IMR-90 (cell line): ENCODE measurements at regions not wholly inside any gene's neighbourhood (a gene's known extent, or its start where the extent isn't known, plus 50 kb on each side); places are given as distances from the start of the nearest gene placed in this dataset.

ENCODE experiments used
- ATAC-seq: fragments of 200-7000 bp; cut with Tn5 transposase; 2 replicates; pipeline ENCODE4 v1.9.1; 2020; ENCODE audit warnings: low read depth, mild to moderate bottlenecking, moderate library complexity
- BruUV-seq: library from RNA; stranded (reverse); fragments of 400-500 nt; replicated peaks from 2 replicates; lab custom pipeline; 2021; lab: Mats Ljungman, UMichigan
- CTCF ChIA-PET: fragments of 300-600 bp; formaldehyde crosslinking; extraction: SDS; loops from one replicate; lab custom pipeline; 2021; ENCODE audit warnings: antibody characterized with exemption; lab: Yijun Ruan, JAX
- POLR2A ChIA-PET: fragments of 300-600 bp; sonication (Branson Sonifier 250); formaldehyde crosslinking; loops from one replicate; lab custom pipeline; 2022; ENCODE audit warnings: antibody characterized with exemption; ENCODE audit not compliant: unreplicated experiment; lab: Charles Lee
- DNase-seq: peaks from one replicate; pipeline ENCODE4 v3.0.0; 2013
- H2AFZ ChIP-seq: replicated peaks from 2 replicates; pipeline ENCODE3; 2013; ENCODE audit warnings: low read length, mild to moderate bottlenecking; ENCODE audit not compliant: poor library complexity
- H2AK5ac ChIP-seq: 2 replicates; pipeline ENCODE4 v1.6.1; 2013; ENCODE audit warnings: low read depth, low read length, inconsistent platforms
- H2AK9ac ChIP-seq: replicated peaks from 2 replicates; pipeline ENCODE3; 2013; ENCODE audit warnings: mild to moderate bottlenecking, low read depth, low read length, moderate library complexity; ENCODE audit not compliant: poor library complexity
- H2BK120ac ChIP-seq: 2 replicates; pipeline ENCODE4 v1.6.1; 2013; ENCODE audit warnings: low read depth, low read length, inconsistent platforms
- H2BK15ac ChIP-seq: 3 replicates; pipeline ENCODE4 v1.6.1; 2013; ENCODE audit warnings: low read depth, low read length, inconsistent platforms
- H2BK20ac ChIP-seq: 2 replicates; pipeline ENCODE4 v1.6.1; 2013; ENCODE audit warnings: low read depth, mild to moderate bottlenecking, inconsistent platforms, low read length, moderate library complexity
- H2BK5ac ChIP-seq: 2 replicates; pipeline ENCODE4 v1.6.1; 2013; ENCODE audit warnings: mild to moderate bottlenecking, low read depth, low read length, inconsistent platforms; ENCODE audit not compliant: poor library complexity, severe bottlenecking
- H3K14ac ChIP-seq: replicated peaks from 2 replicates; pipeline ENCODE4 v1.6.1; 2013; ENCODE audit warnings: low read depth, low read length, inconsistent platforms
- H3K18ac ChIP-seq: 2 replicates; pipeline ENCODE4 v1.6.1; 2013; ENCODE audit warnings: low read depth, low read length, control low read depth
- H3K23ac ChIP-seq: 2 replicates; pipeline ENCODE4 v1.6.1; 2013; ENCODE audit warnings: low read depth, low read length, inconsistent platforms
- H3K27ac ChIP-seq: 2 replicates; pipeline ENCODE4 v1.5.1; 2013; ENCODE audit warnings: mild to moderate bottlenecking, control low read depth, low read length; ENCODE audit not compliant: insufficient read depth
- H3K27me3 ChIP-seq: 2 replicates; pipeline ENCODE4 v1.6.1; 2013; ENCODE audit warnings: low read length; ENCODE audit not compliant: control insufficient read depth, insufficient read depth
- H3K36me3 ChIP-seq: 2 replicates; pipeline ENCODE4 v1.6.1; 2013; ENCODE audit warnings: low read length, mixed read lengths; ENCODE audit not compliant: control insufficient read depth, insufficient read depth
- H3K4ac ChIP-seq: 2 replicates; pipeline ENCODE4 v1.6.1; 2013; ENCODE audit warnings: low read depth, low read length, inconsistent platforms
- H3K4me1 ChIP-seq: 2 replicates; pipeline ENCODE4 v1.6.1; 2013; ENCODE audit warnings: low read length, mixed read lengths; ENCODE audit not compliant: control insufficient read depth, insufficient read depth
- H3K4me2 ChIP-seq: 2 replicates; pipeline ENCODE4 v1.6.1; 2013; ENCODE audit warnings: low read depth, mild to moderate bottlenecking, control low read depth, low read length, moderate library complexity
- H3K4me3 ChIP-seq: 2 replicates; pipeline ENCODE4 v1.5.1; 2013; ENCODE audit warnings: low read depth, mild to moderate bottlenecking, control low read depth, low read length, moderate library complexity; ENCODE audit not compliant: insufficient read depth
- H3K56ac ChIP-seq: 2 replicates; pipeline ENCODE4 v1.6.1; 2013; ENCODE audit warnings: low read length, inconsistent platforms; ENCODE audit not compliant: insufficient read depth; ENCODE audit errors: extremely low read depth
- H3K79me1 ChIP-seq, 2 experiments: 2 replicates each; pipeline ENCODE4 v1.6.1; 2013; ENCODE audit warnings: low read length in 2 of 2, inconsistent platforms in 1 of 2, low read depth in 1 of 2
- H3K9ac ChIP-seq: 2 replicates; pipeline ENCODE4 v1.6.1; 2013; ENCODE audit warnings: low read depth, low read length, control low read depth
- H3K9me1 ChIP-seq: 2 replicates; pipeline ENCODE4 v1.6.1; 2013; ENCODE audit warnings: low read length, inconsistent platforms; ENCODE audit not compliant: insufficient read depth
- H3K9me3 ChIP-seq: 2 replicates; pipeline ENCODE4 v1.6.1; 2013; ENCODE audit warnings: low read length; ENCODE audit not compliant: control insufficient read depth, insufficient read depth
- H4K20me1 ChIP-seq: 2 replicates; pipeline ENCODE4 v1.6.1; 2013; ENCODE audit warnings: low read length, inconsistent platforms; ENCODE audit not compliant: insufficient read depth
- H4K5ac ChIP-seq: 2 replicates; pipeline ENCODE4 v1.6.1; 2013; ENCODE audit warnings: mild to moderate bottlenecking, low read depth, low read length, control low read depth
- H4K8ac ChIP-seq, 2 experiments: 2 replicates each; pipeline ENCODE4 v1.6.1; 2013; ENCODE audit warnings: low read depth in 2 of 2, low read length in 2 of 2, control low read depth in 1 of 2, inconsistent platforms in 1 of 2
- H4K91ac ChIP-seq: 2 replicates; pipeline ENCODE4 v1.6.1; 2013; ENCODE audit warnings: low read depth, low read length, inconsistent platforms; ENCODE audit not compliant: insufficient read depth
- FOS ChIP-seq: fragments of 150-350 bp; IDR thresholded peaks from 2 replicates; pipeline ENCODE4 v1.6.1; 2016; ENCODE audit warnings: low read depth, low read length
- POLR2A ChIP-seq: IDR thresholded peaks from 2 replicates; pipeline ENCODE4 v1.6.1; 2012; ENCODE audit warnings: mild to moderate bottlenecking, low read depth, low read length
- RCOR1 ChIP-seq: IDR thresholded peaks from 2 replicates; pipeline ENCODE4 v1.6.1; 2012; ENCODE audit warnings: mild to moderate bottlenecking, low read length, improper control_type of control experiment; ENCODE audit not compliant: insufficient replicate concordance
- RFX5 ChIP-seq: IDR thresholded peaks from 2 replicates; pipeline ENCODE4 v1.8.0; 2012; ENCODE audit warnings: low read depth, mild to moderate bottlenecking, low read length, moderate library complexity
- WGBS, 2 experiments: methylation state at CpG; one replicate each; pipeline versions ENCODE4 v1.1.5 to v1.1.7; 2013; ENCODE audit warnings: missing lambda C conversion rate in 2 of 2; ENCODE audit not compliant: insufficient read length in 1 of 2; ENCODE audit errors: extremely low coverage in 2 of 2; 5-methylcytosine and 5-hydroxymethylcytosine counted together
- dilution Hi-C: fragments of 300-500 bp; cut with HindIII; formaldehyde crosslinking; loops from one replicate; pipeline ENCODE4 v1.14.3; 2018; ENCODE audit warnings: low sequenced_read_pairs; ENCODE audit not compliant: unreplicated experiment
- in situ Hi-C: fragments of 300-500 bp; cut with MboI; formaldehyde crosslinking; loops from 3 replicates; pipeline ENCODE4 v1.14.3; 2019; ENCODE audit warnings: low sequenced_read_pairs, inconsistent platforms, mixed read lengths
- intact Hi-C: fragments of 100-400 bp; cut with micrococcal nuclease; formaldehyde crosslinking; loops from 2 replicates; pipeline ENCODE4 v1.10.0; 2022

- Histone ChIP-seq H3K56ac (no peak overlapping the region), H2AK5ac (no peak overlapping the region), H2AFZ (no peak overlapping the region), H3K9me3 (no peaks in the 10 kb centered on the region), H2BK120ac (no peak overlapping the region), H3K36me3 (no peaks in the 10 kb centered on the region), H4K91ac (no peak overlapping the region), H4K8ac (no peak overlapping the region), H3K4me1 (peaks cover 4% of the 10 kb centered on the region; the same call in 1 of the 2 replicates), H3K4ac (no peak overlapping the region), H2BK15ac (no peak overlapping the region), H3K4me3 (no peak overlapping the region), H3K14ac (no peak overlapping the region), H4K5ac (no peak overlapping the region), H3K27ac (no peak overlapping the region), H2AK9ac (no peak overlapping the region), H3K9me1 (no peaks in the 10 kb centered on the region), H2BK20ac (no peak overlapping the region), H3K18ac (no peak overlapping the region), H2BK5ac (no peak overlapping the region), H3K79me1 (no peaks in the 10 kb centered on the region), H3K23ac (no peak overlapping the region), H4K20me1 (no peaks in the 10 kb centered on the region), H3K9ac (no peak overlapping the region), H3K27me3 (no peaks in the 10 kb centered on the region), H3K4me2 (no peak overlapping the region)
- dilution Hi-C loops: no loop called here
- in situ Hi-C loops: no loop called here
- no CpG with 5 or more reads among the region's 6 CpGs for WGBS, 2 experiments
- POLR2A ChIA-PET: no interaction called here
- CTCF ChIA-PET: interaction anchor here (1.1 kb wide), 1 partner anchor 37 kb away, joined by 3 read pairs; no protein-coding TSS in a partner anchor
- intact Hi-C loops: no loop called here
- BruUV-seq: no TSS peak
- no peak for ATAC-seq
- DNase-seq: no peak
- TF ChIP-seq FOS: no peak
- no peak for TF ChIP-seq RFX5
- no peak for TF ChIP-seq RCOR1
- no peak for TF ChIP-seq POLR2A
These were observed 288.5 kb upstream of the SLC39A10 start for GRCh38 chr2:195368249-195369217.
